A673 (cell line): ENCODE measurements at regions not wholly inside any gene's neighbourhood (a gene's known extent, or its start where the extent isn't known, plus 50 kb on each side); places are given as distances from the start of the nearest gene placed in this dataset.

ENCODE experiments used
- BruUV-seq: library from RNA; stranded (reverse); fragments of 400-500 nt; replicated peaks from 2 replicates; lab custom pipeline; 2021; lab: Mats Ljungman, UMichigan
- CTCF ChIA-PET: fragments of 300-600 bp; sonication (Branson Sonifier 250); formaldehyde crosslinking; loops from one replicate; lab custom pipeline; 2022; ENCODE audit warnings: antibody characterized with exemption; lab: Charles Lee
- POLR2A ChIA-PET: fragments of 300-600 bp; sonication (Branson Sonifier 250); formaldehyde crosslinking; loops from one replicate; lab custom pipeline; 2022; ENCODE audit warnings: antibody characterized with exemption; ENCODE audit not compliant: low non-redundant PET; lab: Charles Lee
- DNase-seq: peaks from one replicate; pipeline ENCODE4 v3.0.0-alpha.2; 2015; ENCODE audit warnings: low spot score
- H3K27ac ChIP-seq: fragments of 200-600 bp; sonication (generic); 2 replicates; pipeline ENCODE4 v1.5.1; 2016; ENCODE audit warnings: mixed run types, low read depth, mild to moderate bottlenecking, mixed read lengths, antibody characterized with exemption, low read length; ENCODE audit not compliant: poor library complexity, severe bottlenecking
- H3K27me3 ChIP-seq: fragments of 200-600 bp; sonication (generic); replicated peaks from 2 replicates; pipeline ENCODE4 v1.6.1; 2017; ENCODE audit warnings: mixed run types, low read depth, mild to moderate bottlenecking, mixed read lengths, antibody characterized with exemption, low read length; ENCODE audit not compliant: insufficient read depth, poor library complexity
- H3K36me3 ChIP-seq: fragments of 200-600 bp; sonication (generic); 2 replicates; pipeline ENCODE4 v1.6.1; 2016; ENCODE audit warnings: mixed run types, mild to moderate bottlenecking, mixed read lengths, antibody characterized with exemption, low read length; ENCODE audit not compliant: insufficient read depth, poor library complexity, severe bottlenecking
- H3K4me1 ChIP-seq: fragments of 200-600 bp; sonication (generic); 2 replicates; pipeline ENCODE4 v1.6.1; 2017; ENCODE audit warnings: mixed run types, mild to moderate bottlenecking, mixed read lengths, antibody characterized with exemption, low read length; ENCODE audit not compliant: insufficient read depth, poor library complexity, severe bottlenecking
- H3K4me3 ChIP-seq: fragments of 200-600 bp; sonication (generic); 2 replicates; pipeline ENCODE4 v1.5.1; 2016; ENCODE audit warnings: low read depth, mixed run types, mild to moderate bottlenecking, mixed read lengths, low read length; ENCODE audit not compliant: poor library complexity, severe bottlenecking
- H3K9me3 ChIP-seq: fragments of 200-600 bp; sonication (generic); 2 replicates; pipeline ENCODE4 v1.6.1; 2016; ENCODE audit warnings: mixed run types, low read depth, mild to moderate bottlenecking, mixed read lengths, antibody characterized with exemption, low read length; ENCODE audit not compliant: poor library complexity, severe bottlenecking
- CTCF ChIP-seq: fragments of 300-800, 200-600 bp; sonication (generic); conservative IDR thresholded peaks from 2 replicates; pipeline ENCODE4 v1.5.1; 2017; ENCODE audit warnings: low read depth, mild to moderate bottlenecking, antibody characterized with exemption, low read length, moderate library complexity, mixed read lengths
- EZH2 ChIP-seq: fragments of 200-600 bp; sonication (generic); IDR thresholded peaks from 2 replicates; pipeline ENCODE4 v1.6.1; 2017; ENCODE audit warnings: borderline replicate concordance, low read depth, mild to moderate bottlenecking, mixed read lengths, antibody characterized with exemption, low read length; ENCODE audit not compliant: poor library complexity, severe bottlenecking
- intact Hi-C: fragments of 100-400 bp; cut with micrococcal nuclease; formaldehyde crosslinking; loops from one replicate; pipeline ENCODE4 v1.10.0; 2022; ENCODE audit not compliant: unreplicated experiment

DNA sequence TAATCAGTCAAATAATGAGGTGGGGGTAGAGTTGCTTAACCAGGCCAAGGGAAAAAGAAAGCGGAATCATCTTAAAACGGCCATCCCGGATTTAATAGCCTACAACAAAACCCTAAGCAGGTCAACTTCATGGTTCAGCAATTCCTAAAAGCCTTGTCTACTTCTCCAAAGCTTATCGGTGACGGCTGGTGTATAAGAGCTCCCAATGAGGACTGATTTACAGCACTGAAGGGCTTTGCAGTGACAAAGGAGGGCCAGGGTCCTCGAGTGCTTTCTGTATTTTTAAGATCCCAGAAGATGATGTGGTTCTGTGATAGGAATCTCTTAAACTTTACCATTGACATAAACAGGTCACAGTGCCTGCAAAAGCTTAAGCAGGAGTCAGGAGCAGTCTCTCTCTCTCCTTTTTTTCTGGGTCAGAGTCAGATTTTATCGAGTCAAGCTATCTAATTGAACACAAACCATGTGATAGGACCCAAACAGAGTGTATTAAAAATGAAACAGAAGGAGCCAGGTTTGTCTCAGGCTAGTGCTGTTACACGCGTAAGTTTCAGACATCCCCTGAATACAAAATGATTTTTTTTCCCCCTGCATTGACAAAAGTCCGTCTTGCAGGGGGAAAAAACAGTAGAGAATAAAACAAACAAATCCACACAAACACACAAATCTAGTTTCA lies 663.6 kb upstream of the ZNF608 start:
- Histone ChIP-seq H3K27me3 (no peaks in the 10 kb centered on the region), H3K27ac (peak overlapping the region; percentile 45), H3K4me1 (peaks cover 55% of the 10 kb centered on the region), H3K36me3 (no peaks in the 10 kb centered on the region), H3K9me3 (no peaks in the 10 kb centered on the region), H3K4me3 (no peak overlapping the region)
- TF ChIP-seq CTCF (no peak), EZH2 (no peak)
- CTCF ChIA-PET = no interaction called here
- DNase-seq = peak; percentile 32
- POLR2A ChIA-PET = no interaction called here
- BruUV-seq = no TSS peak
- intact Hi-C loops = loop anchor here (2.0 kb wide), 1 partner anchor 37 kb away; no protein-coding TSS in a partner anchor

GRCh38 chr5:125410537-125411070 lies 664.2 kb upstream of the ZNF608 start:
- no TSS peak for BruUV-seq
- peak; percentile 73 for DNase-seq
- Histone ChIP-seq H3K4me1 (peaks cover 55% of the 10 kb centered on the region), H3K9me3 (no peaks in the 10 kb centered on the region), H3K36me3 (no peaks in the 10 kb centered on the region), H3K27ac (peak overlapping the region; percentile 45), H3K4me3 (no peak overlapping the region), H3K27me3 (no peaks in the 10 kb centered on the region)
- ChIA-PET CTCF (no interaction called here), POLR2A (no interaction called here)
- TF ChIP-seq CTCF = no peak
- TF ChIP-seq EZH2 = no peak
- intact Hi-C loops = loop anchor here (2.0 kb wide), 1 partner anchor 38 kb away; no protein-coding TSS in a partner anchor

- peak overlapping the region; percentile 5 for H3K4me3 ChIP-seq
- DNase-seq = peak; percentile 76
- intact Hi-C loops = loop anchor here (2.0 kb wide), 1 partner anchor 38 kb away; no protein-coding TSS in a partner anchor
- H3K36me3 ChIP-seq = no peaks in the 10 kb centered on the region
- BruUV-seq = no TSS peak
- no peaks in the 10 kb centered on the region for H3K27me3 ChIP-seq
- CTCF ChIA-PET = no interaction called here
- POLR2A ChIA-PET = interaction anchor here (0.6 to 0.7 kb wide), 2 partner anchors 49 to 142 kb away, joined by 3 to 11 read pairs; no protein-coding TSS in a partner anchor
- TF ChIP-seq EZH2 (no peak), CTCF (no peak)
- H3K9me3 ChIP-seq = no peaks in the 10 kb centered on the region
- peaks cover 55% of the 10 kb centered on the region for H3K4me1 ChIP-seq
- peak overlapping the region; percentile 45 for H3K27ac ChIP-seq
These were observed 664.8 kb upstream of the ZNF608 start for GRCh38 chr5:125411071-125411743.
